Panc1 (cell line): ENCODE measurements at regions not wholly inside any gene's neighbourhood (a gene's known extent, or its start where the extent isn't known, plus 50 kb on each side); places are given as distances from the start of the nearest gene placed in this dataset.

Experiments used
- CTCF ChIP-seq: fragments of 450-650 bp; IDR thresholded peaks from 2 replicates; pipeline ENCODE4 v1.5.1; 2017; ENCODE audit warnings: mild to moderate bottlenecking
- POLR2AphosphoS5 ChIP-seq: IDR thresholded peaks from 2 replicates; pipeline ENCODE4 v1.6.1; 2012; ENCODE audit warnings: mild to moderate bottlenecking, low read depth, low read length, moderate library complexity
- REST ChIP-seq, 2 experiments: IDR thresholded peaks; 2 replicates each; pipeline ENCODE4 v1.6.1; 2011 to 2012; ENCODE audit warnings: low read depth in 2 of 2, control low read depth in 1 of 2, low read length in 1 of 2, mild to moderate bottlenecking in 1 of 2, moderate library complexity in 1 of 2; ENCODE audit not compliant: insufficient read depth in 1 of 2
- SIN3A ChIP-seq: IDR thresholded peaks from 2 replicates; pipeline ENCODE4 v1.6.1; 2012; ENCODE audit warnings: low read depth, mild to moderate bottlenecking, low read length, moderate library complexity, borderline replicate concordance; ENCODE audit not compliant: insufficient read depth
- TCF7L2 ChIP-seq: IDR thresholded peaks from 2 replicates; pipeline ENCODE4 v1.6.1; 2011; ENCODE audit warnings: mild to moderate bottlenecking, low read depth, low read length, inconsistent platforms

- TF ChIP-seq CTCF (no peak), POLR2AphosphoS5 (no peak), SIN3A (no peak), TCF7L2 (no peak), REST (IDR thresholded peaks at IDR 0.05; ENCODE audit: insufficient read depth in 1 of 2, low read depth in 2 of 2, low read length in 1 of 2) (no peak)
These were observed 163.9 kb upstream of the CDK1 start for GRCh38 chr10:60614363-60614762.
